Glutamatergic neuron (in vitro differentiated cells): ENCODE measurements at regions not wholly inside any gene's neighbourhood (a gene's known extent, or its start where the extent isn't known, plus 50 kb on each side); places are given as distances from the start of the nearest gene placed in this dataset.
A peak's percentile ranks its signal among the peaks of the same experiment; 100 is the strongest.

Experiments used
- DNase-seq: peaks from one replicate; pipeline ENCODE4 v3.0.0; 2022
- H3K27ac Mint-ChIP-seq: one replicate; pipeline ENCODE4 v1.8.0; 2020; ENCODE audit warnings: mild to moderate bottlenecking, mixed read lengths, inconsistent platforms; ENCODE audit not compliant: unreplicated experiment
- H3K27me3 Mint-ChIP-seq: one replicate; pipeline ENCODE4 v1.8.0; 2020; ENCODE audit warnings: mild to moderate bottlenecking, moderate library complexity, mixed read lengths, inconsistent platforms; ENCODE audit not compliant: unreplicated experiment
- H3K36me3 Mint-ChIP-seq: one replicate; pipeline ENCODE4 v1.8.0; 2020; ENCODE audit warnings: mild to moderate bottlenecking, mixed read lengths, inconsistent platforms; ENCODE audit not compliant: unreplicated experiment
- H3K4me1 Mint-ChIP-seq: one replicate; pipeline ENCODE4 v1.8.0; 2020; ENCODE audit warnings: mild to moderate bottlenecking, low read depth, mixed read lengths, inconsistent platforms; ENCODE audit not compliant: unreplicated experiment
- H3K4me3 Mint-ChIP-seq: one replicate; pipeline ENCODE4 v1.8.0; 2020; ENCODE audit warnings: mild to moderate bottlenecking, mixed read lengths, inconsistent platforms; ENCODE audit not compliant: unreplicated experiment
- H3K9me3 Mint-ChIP-seq: one replicate; pipeline ENCODE4 v1.8.0; 2020; ENCODE audit warnings: mild to moderate bottlenecking, moderate library complexity, mixed read lengths, inconsistent platforms; ENCODE audit not compliant: unreplicated experiment
- CTCF ChIP-seq: fragments of 200-600 bp; sonication (generic); IDR thresholded peaks from one replicate; pipeline ENCODE4 v1.5.0; 2021; ENCODE audit not compliant: partially characterized antibody, unreplicated experiment

GRCh38 chr5:166898166-166898565, 1393.3 kb upstream of the WWC1 start:
- Mint-ChIP-seq H3K27ac (no peak overlapping the region), H3K36me3 (no peaks in the 10 kb centered on the region), H3K4me1 (no peaks in the 10 kb centered on the region), H3K4me3 (no peak overlapping the region), H3K27me3 (no peaks in the 10 kb centered on the region), H3K9me3 (no peaks in the 10 kb centered on the region)
- TF ChIP-seq CTCF = no peak
- DNase-seq = no peak

DNA sequence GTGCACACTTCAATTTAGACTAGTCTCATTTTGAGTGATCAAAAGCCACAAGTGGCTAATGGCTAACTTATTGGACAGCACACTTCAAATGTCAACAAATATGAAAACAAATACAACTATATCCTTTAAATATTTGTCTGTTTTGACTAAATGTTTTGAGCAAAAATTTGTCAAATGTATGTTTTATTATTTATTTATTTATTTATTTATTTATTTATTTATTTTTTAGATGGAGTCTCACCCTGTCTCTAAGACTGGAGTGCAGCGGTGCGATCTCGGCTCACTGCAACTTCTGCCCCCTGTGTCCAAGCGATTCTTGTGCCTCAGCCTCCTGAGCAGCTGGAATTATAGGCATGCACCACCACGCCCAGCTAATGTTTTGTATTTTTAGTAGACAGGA, 1392.1 kb upstream of the WWC1 start:
- H3K27ac Mint-ChIP-seq = no peak overlapping the region
- no peak for DNase-seq
- H3K4me3 Mint-ChIP-seq = no peak overlapping the region
- no peak for TF ChIP-seq CTCF
- H3K36me3 Mint-ChIP-seq = no peaks in the 10 kb centered on the region
- no peaks in the 10 kb centered on the region for H3K27me3 Mint-ChIP-seq
- no peaks in the 10 kb centered on the region for H3K9me3 Mint-ChIP-seq
- H3K4me1 Mint-ChIP-seq = peaks cover 1% of the 10 kb centered on the region

GRCh38 chr5:166904571-166904970, 1386.9 kb upstream of the WWC1 start:
- no peaks in the 10 kb centered on the region for H3K36me3 Mint-ChIP-seq
- H3K4me3 Mint-ChIP-seq = no peak overlapping the region
- H3K4me1 Mint-ChIP-seq = peaks cover 6% of the 10 kb centered on the region
- peaks cover 2% of the 10 kb centered on the region for H3K27me3 Mint-ChIP-seq
- no peaks in the 10 kb centered on the region for H3K9me3 Mint-ChIP-seq
- TF ChIP-seq CTCF = no peak
- H3K27ac Mint-ChIP-seq = no peak overlapping the region
- DNase-seq = peak; percentile 41

DNA sequence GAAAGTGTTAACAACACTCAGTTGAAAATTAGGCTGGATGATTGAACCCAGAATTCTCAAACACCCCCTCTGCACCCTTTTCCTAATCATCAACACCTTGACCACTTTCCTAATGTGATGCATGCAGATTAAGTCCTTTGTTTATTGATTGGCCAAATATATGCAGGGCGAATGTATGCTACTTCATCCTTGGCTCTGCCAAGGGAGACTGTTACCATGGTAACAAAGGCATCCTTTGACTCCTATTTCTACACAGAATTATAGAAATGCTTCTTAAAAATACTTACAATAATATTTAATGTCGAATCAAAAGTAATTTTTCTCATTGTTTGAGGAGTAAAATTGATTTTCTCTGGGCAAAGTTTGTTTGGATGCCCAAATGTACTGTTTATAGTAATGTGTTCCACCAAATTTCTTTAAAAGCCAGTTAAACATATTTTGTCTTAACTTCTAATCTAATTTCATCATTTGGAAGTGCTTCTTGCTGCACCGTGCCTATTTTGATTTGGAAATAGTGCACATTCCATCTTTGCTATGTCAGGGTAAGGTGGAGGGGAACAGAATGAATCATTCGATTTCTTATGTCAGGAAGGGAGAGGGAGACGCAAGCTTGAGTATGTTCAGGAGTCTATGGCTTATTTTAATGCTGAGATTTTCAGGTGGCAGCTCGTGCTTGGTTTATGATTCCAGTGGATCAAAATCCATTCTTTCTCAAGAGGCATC, 1384.3 kb upstream of the WWC1 start:
- no peak overlapping the region for H3K27ac Mint-ChIP-seq
- H3K4me1 Mint-ChIP-seq = peaks cover 6% of the 10 kb centered on the region
- no peaks in the 10 kb centered on the region for H3K9me3 Mint-ChIP-seq
- H3K36me3 Mint-ChIP-seq = no peaks in the 10 kb centered on the region
- no peak for DNase-seq
- TF ChIP-seq CTCF = no peak
- peaks cover 2% of the 10 kb centered on the region for H3K27me3 Mint-ChIP-seq
- H3K4me3 Mint-ChIP-seq = no peak overlapping the region

- H3K9me3 Mint-ChIP-seq = no peaks in the 10 kb centered on the region
- H3K4me1 Mint-ChIP-seq = peaks cover 5% of the 10 kb centered on the region
- DNase-seq = no peak
- H3K36me3 Mint-ChIP-seq = no peaks in the 10 kb centered on the region
- H3K27me3 Mint-ChIP-seq = peaks cover 2% of the 10 kb centered on the region
- no peak overlapping the region for H3K27ac Mint-ChIP-seq
- TF ChIP-seq CTCF = no peak
- no peak overlapping the region for H3K4me3 Mint-ChIP-seq
Measured at GRCh38 chr5:166909040-166909439, 1382.4 kb upstream of the WWC1 start.
